ENCODE measurements at regions not wholly inside any gene's neighbourhood (a gene's known extent, or its start where the extent isn't known, plus 50 kb on each side); places are given as distances from the start of the nearest gene placed in this dataset.
"Not testable (repeated sequence)": the region's sequence is repeated elsewhere in the genome, so short reads cannot be mapped to it uniquely, and the experiment has no call there.

GRCh38 chr2:161039071-161039470 is 121.2 kb upstream of the TANK start:
- DNase-seq = no peak

GRCh38 chr2:161041356-161041755 is 118.9 kb upstream of the TANK start:
- no peak for DNase-seq

- DNase-seq = no peak
Measured at GRCh38 chr2:161042990-161043625, 117.1 kb upstream of the TANK start.

- no peak for DNase-seq
Measured at GRCh38 chr2:161044095-161044865, 115.9 kb upstream of the TANK start.

- DNase-seq = no peak
Measured at GRCh38 chr2:161044921-161045320, 115.3 kb upstream of the TANK start.

GRCh38 chr2:161045726-161046125 is 114.5 kb upstream of the TANK start:
- no peak for DNase-seq

GRCh38 chr2:161046876-161047275 is 113.4 kb upstream of the TANK start:
- DNase-seq = no peak

- DNase-seq = no peak
Measured at GRCh38 chr2:161048317-161048716, 111.9 kb upstream of the TANK start.

- DNase-seq = no peak
Measured at GRCh38 chr2:161049559-161049958, 110.7 kb upstream of the TANK start.

GRCh38 chr2:161052214-161052613 is 108.0 kb upstream of the TANK start:
- no peak for DNase-seq

- no peak for DNase-seq
Measured at GRCh38 chr2:161055289-161055688, 104.9 kb upstream of the TANK start.

- DNase-seq = no peak
Measured at GRCh38 chr2:161059388-161059787, 100.8 kb upstream of the TANK start.

GRCh38 chr2:161061786-161062185 is 98.4 kb upstream of the TANK start:
- DNase-seq = no peak

- peak; percentile 26 for DNase-seq
Measured at GRCh38 chr2:161063157-161063945, 96.9 kb upstream of the TANK start.

GRCh38 chr2:161063946-161064306 is 96.3 kb upstream of the TANK start:
- no peak for DNase-seq

GRCh38 chr2:161067846-161068350 is 92.3 kb upstream of the TANK start:
- no peak for DNase-seq

GRCh38 chr2:161068670-161069069 is 91.6 kb upstream of the TANK start:
- no peak for DNase-seq

- DNase-seq = no peak
Measured at GRCh38 chr2:161070693-161071479, 89.3 kb upstream of the TANK start.

GRCh38 chr2:161072436-161072835 is 87.8 kb upstream of the TANK start:
- DNase-seq = not testable (repeated sequence)

- DNase-seq = no peak
Measured at GRCh38 chr2:161075701-161076100, 84.5 kb upstream of the TANK start.

- no peak for DNase-seq
Measured at GRCh38 chr2:161076936-161077335, 83.3 kb upstream of the TANK start.

GRCh38 chr2:161077367-161078210 is 82.6 kb upstream of the TANK start:
- DNase-seq = no peak
